GM12874 (cell line): ENCODE measurements at regions not wholly inside any gene's neighbourhood (a gene's known extent, or its start where the extent isn't known, plus 50 kb on each side); places are given as distances from the start of the nearest gene placed in this dataset.

ENCODE experiments used
- TF ChIP-seq, protein P1 (sequence below): IDR thresholded peaks from 2 replicates; pipeline ENCODE4 v1.5.1; 2011; ENCODE audit warnings: low read depth, mild to moderate bottlenecking, control low read depth, low read length, moderate library complexity; ENCODE audit not compliant: insufficient read depth

DNA sequence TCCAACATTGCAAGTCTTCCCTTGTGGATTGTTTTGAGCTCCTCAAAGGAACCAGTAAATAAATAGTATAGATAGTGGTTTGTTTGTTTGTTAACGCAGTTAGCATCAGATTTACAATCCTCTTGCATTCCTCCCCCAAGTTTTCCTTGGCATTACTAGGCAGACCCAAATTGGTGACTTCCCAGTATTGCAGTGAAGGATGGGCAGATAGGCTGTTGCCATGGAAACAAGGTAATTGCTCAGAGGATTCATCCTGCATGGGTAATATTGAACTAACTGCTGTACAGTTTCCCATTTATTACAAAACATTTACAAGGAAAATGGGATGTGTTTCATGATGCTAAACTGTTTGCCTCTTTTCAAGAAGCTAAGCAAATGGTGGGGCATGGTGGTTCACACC lies 477.2 kb downstream of the EPM2A start:
- TF ChIP-seq, protein P1, sequence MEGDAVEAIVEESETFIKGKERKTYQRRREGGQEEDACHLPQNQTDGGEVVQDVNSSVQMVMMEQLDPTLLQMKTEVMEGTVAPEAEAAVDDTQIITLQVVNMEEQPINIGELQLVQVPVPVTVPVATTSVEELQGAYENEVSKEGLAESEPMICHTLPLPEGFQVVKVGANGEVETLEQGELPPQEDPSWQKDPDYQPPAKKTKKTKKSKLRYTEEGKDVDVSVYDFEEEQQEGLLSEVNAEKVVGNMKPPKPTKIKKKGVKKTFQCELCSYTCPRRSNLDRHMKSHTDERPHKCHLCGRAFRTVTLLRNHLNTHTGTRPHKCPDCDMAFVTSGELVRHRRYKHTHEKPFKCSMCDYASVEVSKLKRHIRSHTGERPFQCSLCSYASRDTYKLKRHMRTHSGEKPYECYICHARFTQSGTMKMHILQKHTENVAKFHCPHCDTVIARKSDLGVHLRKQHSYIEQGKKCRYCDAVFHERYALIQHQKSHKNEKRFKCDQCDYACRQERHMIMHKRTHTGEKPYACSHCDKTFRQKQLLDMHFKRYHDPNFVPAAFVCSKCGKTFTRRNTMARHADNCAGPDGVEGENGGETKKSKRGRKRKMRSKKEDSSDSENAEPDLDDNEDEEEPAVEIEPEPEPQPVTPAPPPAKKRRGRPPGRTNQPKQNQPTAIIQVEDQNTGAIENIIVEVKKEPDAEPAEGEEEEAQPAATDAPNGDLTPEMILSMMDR: no peak

DNA sequence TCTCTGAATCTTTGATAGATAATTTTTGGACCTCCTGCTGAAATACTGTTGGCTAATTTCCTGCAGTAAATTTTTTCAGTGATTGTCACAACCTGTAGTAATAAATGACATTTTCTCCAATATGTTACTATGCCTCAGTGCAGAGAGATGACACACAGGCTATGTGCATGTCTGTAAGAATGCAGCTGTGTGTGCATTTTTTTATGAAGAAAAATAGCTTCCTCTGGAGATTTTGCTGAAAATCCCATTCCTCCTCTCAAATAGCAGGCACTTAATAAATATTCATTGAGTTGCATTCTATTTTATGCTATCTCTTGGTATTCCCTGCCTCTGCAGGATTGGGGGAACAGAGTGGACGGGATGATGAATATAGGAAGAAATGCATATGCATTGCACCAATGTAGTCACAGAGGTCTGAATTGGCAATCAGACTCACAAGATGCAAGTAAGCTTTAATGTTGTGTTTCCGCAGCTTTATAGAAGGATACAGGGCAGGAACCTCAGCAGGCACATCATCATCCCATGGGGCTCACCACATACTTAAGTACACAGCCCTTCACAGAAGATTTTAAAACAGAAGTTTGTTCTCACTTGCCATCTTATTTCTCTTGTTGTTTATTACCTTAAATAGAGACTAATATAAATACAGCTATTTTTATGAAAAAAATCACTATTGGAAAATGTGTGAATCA lies 474.7 kb downstream of the EPM2A start:
- TF ChIP-seq, protein P1: no peak

DNA sequence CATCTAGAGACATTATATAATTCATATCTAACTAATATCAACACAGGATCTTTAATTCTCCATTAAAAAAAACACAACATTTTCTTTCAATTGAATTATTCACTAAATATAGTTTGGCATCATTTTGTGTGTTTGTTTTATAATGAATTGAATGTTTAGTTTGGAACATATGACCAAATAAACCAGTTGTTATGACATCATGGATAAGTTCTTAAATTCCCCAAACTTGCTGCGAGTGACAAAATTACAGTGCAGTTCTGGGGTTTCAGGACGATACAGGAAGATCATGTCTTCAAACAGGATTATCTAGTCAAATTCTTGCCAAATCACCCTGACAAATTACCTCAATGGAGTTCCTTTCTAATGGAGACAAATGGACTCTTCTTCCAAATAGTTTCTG lies 473.6 kb downstream of the EPM2A start:
- TF ChIP-seq, protein P1: no peak

DNA sequence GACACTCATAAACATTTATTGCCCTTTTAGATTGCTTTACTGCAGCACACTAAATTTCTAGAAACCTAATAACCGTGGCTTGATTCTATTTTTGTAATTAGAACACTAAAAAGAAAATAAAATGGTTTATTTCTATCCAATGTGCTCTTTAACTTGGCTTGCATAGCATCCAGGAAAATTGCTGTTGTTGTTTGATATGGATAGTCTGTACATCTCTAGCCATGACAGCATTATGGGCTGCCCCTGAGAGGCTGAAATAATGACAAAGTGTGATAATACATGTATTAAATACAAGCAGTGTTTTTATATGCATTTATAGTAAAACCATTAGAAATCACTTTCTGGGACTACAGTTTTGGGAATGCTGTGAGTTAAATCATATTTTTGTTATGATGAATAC lies 472.5 kb downstream of the EPM2A start:
- TF ChIP-seq, protein P1: no peak

DNA sequence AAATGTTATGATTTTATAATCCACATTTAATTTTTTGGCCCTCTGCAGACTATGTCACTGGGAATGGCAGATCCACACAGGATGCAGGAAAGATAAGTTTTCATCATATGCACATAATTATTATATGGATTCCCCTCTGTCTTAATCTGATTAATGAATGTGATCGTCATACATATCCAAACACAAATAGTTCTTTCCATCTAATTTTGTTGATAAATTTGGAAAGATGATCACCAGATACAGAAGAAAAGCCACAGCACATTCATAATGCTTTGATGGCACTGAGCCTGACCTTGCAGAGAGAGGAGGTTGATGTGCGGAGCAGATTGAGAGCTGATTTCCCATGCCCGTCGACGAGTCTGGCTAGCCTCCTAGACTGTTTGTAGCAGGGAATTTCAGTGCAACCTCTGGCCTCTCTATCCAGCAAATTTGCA lies 471.5 kb downstream of the EPM2A start:
- TF ChIP-seq, protein P1: no peak

DNA sequence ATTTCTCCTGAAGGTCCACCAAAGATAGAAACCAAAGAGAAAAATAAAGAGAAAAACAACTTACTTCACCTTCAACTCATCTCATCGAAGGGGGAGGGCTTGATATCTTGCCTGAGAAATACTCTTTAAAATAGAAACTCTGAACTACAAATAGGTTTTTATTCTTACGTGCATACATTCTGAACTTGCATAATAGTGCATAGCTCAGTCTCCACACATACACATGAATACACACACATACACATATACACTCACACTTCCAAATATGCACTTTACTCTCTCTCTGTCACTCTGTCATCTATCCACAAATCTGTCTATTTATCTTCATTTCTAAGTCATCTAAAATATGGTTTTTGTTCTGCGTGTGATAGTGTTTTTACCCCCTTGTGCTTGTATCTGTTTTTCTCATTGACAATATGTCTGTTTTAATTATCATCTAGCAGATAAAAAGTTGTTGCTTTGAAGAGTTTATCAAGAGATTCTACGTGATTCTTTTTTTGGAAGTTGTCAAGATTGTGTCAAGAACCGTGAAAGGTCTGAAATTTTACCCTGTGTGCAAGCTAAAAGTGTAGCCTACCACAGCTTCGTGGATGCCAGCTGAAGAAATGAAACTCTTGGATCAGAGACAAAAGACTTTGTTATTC lies 468.8 kb downstream of the EPM2A start:
- TF ChIP-seq, protein P1: no peak

DNA sequence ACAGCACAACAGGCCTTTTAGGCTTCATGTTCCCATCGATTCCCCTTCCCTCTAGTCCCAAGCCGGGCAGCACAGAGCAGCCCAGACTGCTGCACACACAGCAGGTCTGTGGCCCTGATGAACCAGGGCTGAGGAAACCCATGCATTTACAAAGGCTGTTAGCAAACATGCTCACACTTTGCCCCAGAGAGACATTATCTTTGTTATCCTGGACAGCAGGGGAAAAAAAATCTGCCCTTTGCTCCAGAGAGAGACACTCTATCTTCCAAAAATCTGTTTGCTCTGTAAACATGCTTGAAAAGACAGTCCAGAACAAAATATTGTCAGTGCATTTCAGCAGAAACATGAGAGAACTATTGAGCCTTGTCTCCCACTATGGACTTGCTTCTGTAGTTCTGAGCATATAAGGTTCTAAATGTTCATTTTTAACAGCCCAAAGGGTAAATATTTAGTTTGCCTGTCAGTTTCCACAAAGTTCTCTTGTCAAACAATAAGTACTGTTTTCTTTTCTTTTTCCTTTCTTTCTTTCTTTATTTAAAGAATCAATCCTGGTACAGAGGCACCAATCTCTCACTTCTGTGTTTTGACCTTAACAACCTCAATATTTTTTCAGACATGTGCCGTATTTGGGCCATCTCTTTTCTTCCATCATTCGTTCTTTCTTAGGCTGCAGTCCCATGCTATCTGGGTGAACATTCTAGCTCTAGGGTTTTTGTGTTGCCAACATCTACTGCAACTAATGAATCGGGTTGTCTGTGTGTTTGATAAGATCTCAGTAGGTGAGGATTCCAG lies 468.0 kb downstream of the EPM2A start:
- TF ChIP-seq, protein P1: no peak
